ENCODE measurements at regions not wholly inside any gene's neighbourhood (a gene's known extent, or its start where the extent isn't known, plus 50 kb on each side); places are given as distances from the start of the nearest gene placed in this dataset.

- Histone ChIP-seq H3K27ac (ENCODE audit: low read depth, low read length) (no peak overlapping the region), H4K20me1 (replicated peaks in 1 of 2; ENCODE audit: control insufficient read depth in 1 of 2, insufficient read depth in 2 of 2, low read length in 2 of 2) (no peaks in the 10 kb centered on the region), H2BK120ac (replicated peaks; ENCODE audit: low read depth, low read length) (no peak overlapping the region), H3K4me1 (replicated peaks in 1 of 4; ENCODE audit: control insufficient read depth in 3 of 4, insufficient read depth in 4 of 4, low read length in 3 of 4) (no peaks in the 10 kb centered on the region), H2AFZ (ENCODE audit: low read length) (no peak overlapping the region), H2BK5ac (ENCODE audit: low read depth, low read length) (no peak overlapping the region), H3K4me3 (ENCODE audit: extremely low read depth in 1 of 4, insufficient read depth in 2 of 4, low read depth in 3 of 4, low read length in 4 of 4) (no peak overlapping the region), H3K4ac (replicated peaks; ENCODE audit: insufficient read length, low read depth, low read length) (no peak overlapping the region), H3K9me3 (ENCODE audit: insufficient read depth in 2 of 2, low read depth in 1 of 2, low read length in 1 of 2) (no peaks in the 10 kb centered on the region), H3K27me3 (replicated peaks in 1 of 4; ENCODE audit: control insufficient read depth in 3 of 4, extremely low read depth in 1 of 4, insufficient read depth in 3 of 4, low read length in 3 of 4) (no peaks in the 10 kb centered on the region), H3K23ac (ENCODE audit: insufficient read length) (no peak overlapping the region), H2BK12ac (ENCODE audit: low read depth, low read length) (no peak overlapping the region), H3K4me2 (ENCODE audit: insufficient read depth in 1 of 2, low read depth in 2 of 2, low read length in 2 of 2) (no peak overlapping the region), H3K79me2 (ENCODE audit: control insufficient read depth in 1 of 2, insufficient read depth in 2 of 2, low read length in 2 of 2) (no peaks in the 10 kb centered on the region), H3K9ac (replicated peaks in 1 of 4; ENCODE audit: extremely low read depth in 1 of 4, low read depth in 3 of 4, low read length in 3 of 4) (no peak overlapping the region), H4K91ac (replicated peaks; ENCODE audit: insufficient read length, low read length) (no peak overlapping the region), H3K36me3 (ENCODE audit: control insufficient read depth in 2 of 4, insufficient read depth in 4 of 4, low read length in 3 of 4) (no peaks in the 10 kb centered on the region), H3K23me2 (ENCODE audit: low read depth, low read length) (no peaks in the 10 kb centered on the region; the same call in 1 of the 2 replicates), H2BK20ac (ENCODE audit: low read length) (no peak overlapping the region), H3K18ac (ENCODE audit: extremely low read depth, low read length) (no peak overlapping the region), H2AK5ac (ENCODE audit: low read depth, low read length) (no peak overlapping the region), H2BK15ac (ENCODE audit: low read length) (no peak overlapping the region), H3K14ac (ENCODE audit: insufficient read length) (no peak overlapping the region), H4K8ac (ENCODE audit: extremely low read depth, insufficient read depth, low read length) (no peak overlapping the region), H3K79me1 (ENCODE audit: low read depth, low read length) (no peaks in the 10 kb centered on the region), H4K5ac (ENCODE audit: insufficient read length, low read depth, low read length) (no peak overlapping the region), H3K56ac (replicated peaks; ENCODE audit: insufficient read length, low read depth, low read length) (no peak overlapping the region)
- WGBS, 2 experiments (ENCODE audit: extremely low coverage in 1 of 2, insufficient coverage in 1 of 2, insufficient read length in 1 of 2, insufficient replicate concordance in 2 of 2, low coverage in 1 of 2, low lambda C conversion rate in 2 of 2, missing lambda C conversion rate in 1 of 2) = 82 to 100% methylated on average over 1 of the region's 1 CpG
- DNase-seq (ENCODE audit: low read depth in 1 of 2, low spot score in 2 of 2) (no peak), FAIRE-seq (no peak)
- CTCF ChIA-PET (ENCODE audit: partially characterized antibody) = no interaction called here
- POLR2A ChIA-PET (ENCODE audit: partially characterized antibody) = no interaction called here
- TF ChIP-seq KDM1A (IDR thresholded peaks at IDR 0.05; ENCODE audit: borderline replicate concordance, low read length) (no peak), NANOG (IDR thresholded peaks at IDR 0.05; ENCODE audit: insufficient read depth, low read depth, low read length, poor library complexity, severe bottlenecking) (no peak), ASH2L (IDR thresholded peaks at IDR 0.05; ENCODE audit: low read length) (no peak), MAX (IDR thresholded peaks at IDR 0.05) (no peak), CHD2 (IDR thresholded peaks at IDR 0.05; ENCODE audit: low read length) (no peak)
These were observed 502.4 kb downstream of the BCKDHB start for GRCh38 chr6:80608881-80609280.

All from H1 (cell line).